ENCODE measurements at regions not wholly inside any gene's neighbourhood (a gene's known extent, or its start where the extent isn't known, plus 50 kb on each side); places are given as distances from the start of the nearest gene placed in this dataset.

DNA sequence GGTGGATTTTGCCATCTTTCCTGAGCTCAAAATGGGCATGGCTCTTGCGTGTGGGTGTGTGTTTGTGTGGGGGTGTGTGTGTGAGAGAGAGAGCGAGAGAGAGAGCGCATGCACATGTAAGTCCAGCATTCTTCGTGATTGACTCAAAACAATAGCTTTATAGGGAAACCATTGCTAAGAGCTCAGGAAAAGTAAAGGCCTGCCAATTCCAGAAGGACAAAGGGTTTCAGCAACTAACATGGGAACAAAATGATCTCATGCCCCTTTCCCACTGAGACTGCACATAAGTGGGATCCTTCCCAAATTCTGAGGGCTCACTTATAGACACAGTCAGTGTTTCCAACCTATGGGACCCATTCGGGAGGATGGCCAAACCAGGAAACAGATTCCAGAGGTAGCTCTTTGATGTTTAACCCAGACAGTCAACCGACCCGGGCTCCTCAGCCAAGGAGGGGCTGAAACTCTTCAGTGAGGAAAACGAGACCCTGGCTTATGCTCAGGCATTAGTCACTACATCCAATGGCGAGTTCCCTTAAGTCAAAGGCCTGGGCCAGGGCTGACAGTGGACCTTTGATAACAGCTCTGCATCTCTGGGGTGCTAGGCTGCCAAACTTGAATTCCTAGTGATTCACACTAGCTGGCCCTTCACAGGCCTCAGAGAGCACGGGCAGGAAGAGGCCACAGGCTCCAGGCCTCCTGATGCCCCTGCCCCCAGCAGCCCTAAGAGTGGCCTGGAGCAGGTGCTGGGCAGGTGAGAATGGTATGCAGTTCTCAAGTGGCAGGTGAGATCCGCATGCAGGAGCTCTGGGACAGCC lies 305.0 kb upstream of the C2CD4B start:
- no peaks in the 10 kb centered on the region for H3K9me3 ChIP-seq
- no peaks in the 10 kb centered on the region for H3K36me3 ChIP-seq
- H3K27me3 ChIP-seq (replicated peaks in 1 of 7) = no peaks in the 10 kb centered on the region
- 59 to 83% (median 79%) methylated on average over 8 to 11 of the region's 11 CpGs for WGBS, 5 donors
- peaks cover 0 to 25% (median 0%) of the 10 kb centered on the region in 6 donors for H3K4me1 ChIP-seq
- no peak for DNase-seq
- H3K4me3 ChIP-seq = no peak overlapping the region
- H3K27ac ChIP-seq = peak overlapping the region in 5 of 8 donors; percentile 48 to 66 (median 61)
- intact Hi-C loops (cut with DNase I; ENCODE audit: low total_unique reads) = no loop called here
- TF ChIP-seq, protein P1, sequence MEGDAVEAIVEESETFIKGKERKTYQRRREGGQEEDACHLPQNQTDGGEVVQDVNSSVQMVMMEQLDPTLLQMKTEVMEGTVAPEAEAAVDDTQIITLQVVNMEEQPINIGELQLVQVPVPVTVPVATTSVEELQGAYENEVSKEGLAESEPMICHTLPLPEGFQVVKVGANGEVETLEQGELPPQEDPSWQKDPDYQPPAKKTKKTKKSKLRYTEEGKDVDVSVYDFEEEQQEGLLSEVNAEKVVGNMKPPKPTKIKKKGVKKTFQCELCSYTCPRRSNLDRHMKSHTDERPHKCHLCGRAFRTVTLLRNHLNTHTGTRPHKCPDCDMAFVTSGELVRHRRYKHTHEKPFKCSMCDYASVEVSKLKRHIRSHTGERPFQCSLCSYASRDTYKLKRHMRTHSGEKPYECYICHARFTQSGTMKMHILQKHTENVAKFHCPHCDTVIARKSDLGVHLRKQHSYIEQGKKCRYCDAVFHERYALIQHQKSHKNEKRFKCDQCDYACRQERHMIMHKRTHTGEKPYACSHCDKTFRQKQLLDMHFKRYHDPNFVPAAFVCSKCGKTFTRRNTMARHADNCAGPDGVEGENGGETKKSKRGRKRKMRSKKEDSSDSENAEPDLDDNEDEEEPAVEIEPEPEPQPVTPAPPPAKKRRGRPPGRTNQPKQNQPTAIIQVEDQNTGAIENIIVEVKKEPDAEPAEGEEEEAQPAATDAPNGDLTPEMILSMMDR (IDR thresholded peaks at IDR 0.05 in 8 of 11, conservative IDR thresholded peaks at IDR 0.05 in 3 of 11) = no peak

- intact Hi-C loops (cut with DNase I; ENCODE audit: low total_unique reads) = no loop called here
- Histone ChIP-seq H3K4me3 (no peak overlapping the region), H3K4me1 (peaks cover 0 to 19% (median 0%) of the 10 kb centered on the region in 6 donors), H3K27ac (peak overlapping the region in 1 of 8 donors; percentile 2), H3K9me3 (no peaks in the 10 kb centered on the region), H3K27me3 (replicated peaks in 1 of 7) (no peaks in the 10 kb centered on the region), H3K36me3 (no peaks in the 10 kb centered on the region)
- TF ChIP-seq POLR2AphosphoS5 (IDR thresholded peaks at IDR 0.05) = no peak
- TF ChIP-seq, protein P1 (IDR thresholded peaks at IDR 0.05 in 8 of 11, conservative IDR thresholded peaks at IDR 0.05 in 3 of 11) = no peak
- 76 to 84% (median 83%) methylated on average over 6 of the region's 6 CpGs for WGBS, 5 donors
- no peak for DNase-seq
Observed at GRCh38 chr15:62472616-62473299, 307.7 kb upstream of the C2CD4B start.

DNA sequence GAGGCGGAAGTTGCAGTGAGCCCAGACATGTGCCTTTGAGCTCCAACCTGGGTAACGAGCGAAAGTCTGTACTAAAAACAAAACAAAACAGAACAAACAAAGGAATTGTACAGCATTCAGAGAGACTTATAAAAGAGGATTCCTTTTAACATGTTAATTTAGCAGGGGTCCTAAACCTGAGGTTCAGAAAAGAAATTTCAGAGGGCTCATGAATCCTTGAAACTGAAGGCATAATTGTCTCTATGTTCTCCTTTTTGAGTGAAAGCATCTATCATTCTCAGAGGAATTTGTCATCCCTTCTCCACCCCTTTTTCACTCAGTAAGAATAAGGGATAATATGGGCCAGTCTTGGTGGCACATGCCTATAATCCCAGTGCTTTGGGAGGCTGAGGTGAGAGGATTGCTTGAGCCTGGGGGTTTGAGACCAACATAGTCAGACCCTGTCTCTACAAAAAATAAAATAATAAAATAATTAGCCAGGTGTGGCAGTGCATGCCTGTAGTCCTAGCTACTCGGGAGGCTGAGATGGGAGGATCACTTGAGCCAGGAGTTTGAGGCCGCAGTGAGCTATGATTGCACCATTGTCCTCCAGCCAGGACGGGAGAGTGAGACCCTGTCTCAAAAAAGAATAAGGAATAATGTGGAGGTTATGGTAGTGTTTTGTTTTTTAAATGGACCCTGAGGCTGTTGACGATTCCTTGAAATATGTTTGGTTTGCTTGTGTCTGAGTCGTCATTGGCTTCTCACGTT lies 309.1 kb upstream of the C2CD4B start:
- H3K36me3 ChIP-seq = no peaks in the 10 kb centered on the region
- 78 to 84% (median 81%) methylated on average over 9 of the region's 9 CpGs for WGBS, 5 donors
- no peak overlapping the region for H3K27ac ChIP-seq
- DNase-seq = no peak
- TF ChIP-seq, protein P1 (IDR thresholded peaks at IDR 0.05 in 8 of 11, conservative IDR thresholded peaks at IDR 0.05 in 3 of 11) = no peak
- TF ChIP-seq POLR2AphosphoS5 (IDR thresholded peaks at IDR 0.05) (no peak), POLR2A (IDR thresholded peaks at IDR 0.05) (no peak)
- H3K4me1 ChIP-seq = peaks cover 0 to 19% (median 0%) of the 10 kb centered on the region in 6 donors
- intact Hi-C loops (cut with DNase I; ENCODE audit: low total_unique reads) = no loop called here
- H3K4me3 ChIP-seq = no peak overlapping the region
- no peaks in the 10 kb centered on the region for H3K27me3 ChIP-seq (replicated peaks in 1 of 7)
- no peaks in the 10 kb centered on the region for H3K9me3 ChIP-seq

- H3K27ac ChIP-seq = no peak overlapping the region
- H3K4me3 ChIP-seq = no peak overlapping the region
- no peaks in the 10 kb centered on the region for H3K36me3 ChIP-seq
- WGBS, 5 donors = 66 to 85% (median 77%) methylated on average over 5 of the region's 5 CpGs
- DNase-seq = no peak
- H3K4me1 ChIP-seq = peaks cover 0 to 19% (median 0%) of the 10 kb centered on the region in 6 donors
- intact Hi-C loops (cut with DNase I; ENCODE audit: low total_unique reads) = no loop called here
- H3K9me3 ChIP-seq = no peaks in the 10 kb centered on the region
- H3K27me3 ChIP-seq (replicated peaks in 1 of 7) = no peaks in the 10 kb centered on the region
- TF ChIP-seq POLR2AphosphoS5 (IDR thresholded peaks at IDR 0.05) (no peak), POLR2A (IDR thresholded peaks at IDR 0.05) (no peak)
- TF ChIP-seq, protein P1 (IDR thresholded peaks at IDR 0.05 in 8 of 11, conservative IDR thresholded peaks at IDR 0.05 in 3 of 11) = no peak
Observed at GRCh38 chr15:62474771-62475124, 309.7 kb upstream of the C2CD4B start.
